T-helper 1 cell treated with Interleukin-12 subunit alpha and Interleukin-12 subunit beta and Interleukin-4 antibody, amounts not matched to agents 30 μg/mL and 1 μg/mL, for 36 hours (primary cell): ENCODE measurements at regions not wholly inside any gene's neighbourhood (a gene's known extent, or its start where the extent isn't known, plus 50 kb on each side); places are given as distances from the start of the nearest gene placed in this dataset.

Experiments used
- H3K27ac Mint-ChIP-seq: one replicate; pipeline ENCODE4 v1.8.0; 2021; ENCODE audit warnings: mild to moderate bottlenecking, mixed read lengths
- H3K27me3 Mint-ChIP-seq: one replicate; pipeline ENCODE4 v1.8.0; 2021; ENCODE audit warnings: low read depth, mixed read lengths
- H3K36me3 Mint-ChIP-seq: one replicate; pipeline ENCODE4 v1.8.0; 2021; ENCODE audit warnings: low read depth, mixed read lengths
- H3K4me1 Mint-ChIP-seq: one replicate; pipeline ENCODE4 v1.8.0; 2021; ENCODE audit warnings: low read depth, mixed read lengths
- H3K4me3 Mint-ChIP-seq: one replicate; pipeline ENCODE4 v1.8.0; 2021; ENCODE audit warnings: mild to moderate bottlenecking, moderate library complexity, mixed read lengths
- H3K9me3 Mint-ChIP-seq: one replicate; pipeline ENCODE4 v1.8.0; 2021; ENCODE audit warnings: mixed read lengths

DNA sequence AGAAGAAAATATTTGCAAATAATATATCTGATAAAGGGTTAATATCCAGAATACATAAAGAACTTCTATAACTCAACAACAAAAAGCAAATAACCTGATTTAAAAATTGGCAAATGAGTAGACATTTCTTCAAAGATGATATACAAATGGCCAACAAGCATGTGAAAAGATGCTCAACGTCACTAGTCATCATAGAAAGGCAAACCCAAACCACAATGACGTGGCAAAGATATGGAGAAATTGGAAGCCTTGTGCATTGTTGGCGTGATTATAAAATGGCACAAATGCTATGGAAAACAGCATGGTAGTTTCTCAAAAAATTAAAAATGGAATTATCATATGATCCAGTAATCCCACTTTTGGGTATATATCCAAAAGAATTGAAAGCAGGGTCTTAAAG is 466.3 kb downstream of the TBC1D22A start:
- Mint-ChIP-seq H3K4me1 (no peaks in the 10 kb centered on the region), H3K36me3 (no peaks in the 10 kb centered on the region), H3K27ac (no peak overlapping the region), H3K9me3 (peaks cover 5% of the 10 kb centered on the region), H3K4me3 (no peak overlapping the region), H3K27me3 (no peaks in the 10 kb centered on the region)

GRCh38 chr22:47225931-47226633 is 463.6 kb downstream of the TBC1D22A start:
- H3K9me3 Mint-ChIP-seq = no peaks in the 10 kb centered on the region
- H3K27me3 Mint-ChIP-seq = no peaks in the 10 kb centered on the region
- H3K4me3 Mint-ChIP-seq = no peak overlapping the region
- no peak overlapping the region for H3K27ac Mint-ChIP-seq
- H3K4me1 Mint-ChIP-seq = no peaks in the 10 kb centered on the region
- H3K36me3 Mint-ChIP-seq = no peaks in the 10 kb centered on the region

- Mint-ChIP-seq H3K27ac (no peak overlapping the region), H3K27me3 (no peaks in the 10 kb centered on the region), H3K9me3 (no peaks in the 10 kb centered on the region), H3K4me3 (no peak overlapping the region), H3K4me1 (no peaks in the 10 kb centered on the region), H3K36me3 (no peaks in the 10 kb centered on the region)
Measured at GRCh38 chr22:47225080-47225930, 462.9 kb downstream of the TBC1D22A start.
